ENCODE measurements at regions not wholly inside any gene's neighbourhood (a gene's known extent, or its start where the extent isn't known, plus 50 kb on each side); places are given as distances from the start of the nearest gene placed in this dataset.
"Not testable (repeated sequence)": the region's sequence is repeated elsewhere in the genome, so short reads cannot be mapped to it uniquely, and the experiment has no call there.

DNA sequence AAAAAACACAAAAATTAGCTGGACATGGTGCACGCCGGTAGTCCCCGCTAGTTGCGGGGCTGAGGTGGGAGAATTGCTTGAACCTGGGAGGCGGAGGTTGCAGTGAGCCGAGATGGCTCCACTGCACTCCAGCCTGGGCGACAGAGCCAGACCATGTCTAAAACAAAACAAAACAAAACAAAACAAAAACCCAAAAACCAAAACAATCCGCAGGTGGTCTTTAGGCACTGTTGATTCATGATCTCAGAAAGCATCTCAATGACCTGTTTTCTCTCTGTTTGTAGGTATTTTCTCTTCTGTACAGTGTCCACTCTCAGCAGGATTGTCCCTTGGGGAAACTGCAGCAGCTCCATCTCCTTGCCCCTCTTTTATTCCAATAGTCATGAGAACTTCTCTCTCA lies 74.9 kb upstream of the ADGRL2 start:
- in situ Hi-C loops (cut with MboI; ENCODE audit: low sequenced_read_pairs, unreplicated experiment), result no loop called here
- TF ChIP-seq CTCF (IDR thresholded peaks at IDR 0.05; ENCODE audit: borderline replicate concordance, control extremely low read depth, extremely low read depth, insufficient read depth, missing control alignments), result no peak
- DNase-seq (ENCODE audit: low spot score), result no peak

- in situ Hi-C loops (cut with MboI; ENCODE audit: low sequenced_read_pairs, unreplicated experiment); DNase-seq (ENCODE audit: low spot score): not testable (repeated sequence)
Measured at GRCh38 chr1:81722631-81723328, 78.0 kb upstream of the ADGRL2 start.

DNA sequence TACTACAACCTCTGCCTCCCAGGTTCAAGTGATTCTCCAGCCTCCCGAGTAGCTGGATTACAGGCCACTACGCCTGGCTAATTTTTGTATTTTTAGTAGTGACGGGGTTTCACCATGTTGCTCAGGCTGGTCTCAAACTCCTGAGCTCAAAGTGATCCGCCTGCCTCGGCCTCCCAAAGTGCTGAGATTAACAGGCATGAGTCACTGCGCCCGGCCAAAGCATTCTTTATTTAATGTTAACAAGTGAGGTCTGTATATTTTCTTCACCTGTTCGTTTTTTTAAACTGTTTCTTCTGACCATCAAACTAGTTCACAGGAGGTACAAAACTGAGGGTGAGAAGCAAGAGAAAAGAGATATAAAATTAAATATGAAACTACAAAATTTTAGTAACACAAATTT lies 80.5 kb upstream of the ADGRL2 start:
- in situ Hi-C loops (cut with MboI; ENCODE audit: low sequenced_read_pairs, unreplicated experiment); DNase-seq (ENCODE audit: low spot score): not testable (repeated sequence)

DNA sequence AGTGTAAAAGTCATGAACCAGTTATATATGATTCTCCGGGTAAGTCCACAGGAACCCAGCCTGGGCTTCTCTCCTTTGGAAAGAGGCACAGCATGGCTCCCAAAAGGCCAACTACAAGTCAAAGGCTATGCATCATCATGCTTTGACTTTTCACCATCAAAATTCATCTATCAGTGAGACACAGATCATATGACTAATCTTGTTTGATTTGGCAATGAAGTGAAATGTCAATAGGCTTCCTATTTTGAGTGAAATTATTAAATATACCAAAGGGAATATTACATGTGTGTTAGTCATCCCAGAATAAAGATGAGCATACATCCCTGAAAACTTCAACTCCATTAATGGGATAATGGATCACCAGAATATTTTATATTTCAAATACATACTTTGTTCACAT lies 83.5 kb upstream of the ADGRL2 start:
- DNase-seq (ENCODE audit: low spot score), result no peak
- in situ Hi-C loops (cut with MboI; ENCODE audit: low sequenced_read_pairs, unreplicated experiment), result no loop called here
- no peak for TF ChIP-seq CTCF (IDR thresholded peaks at IDR 0.05; ENCODE audit: borderline replicate concordance, control extremely low read depth, extremely low read depth, insufficient read depth, missing control alignments)

GRCh38 chr1:81715391-81715790 lies 85.3 kb upstream of the ADGRL2 start:
- no peak for TF ChIP-seq CTCF (IDR thresholded peaks at IDR 0.05; ENCODE audit: borderline replicate concordance, control extremely low read depth, extremely low read depth, insufficient read depth, missing control alignments)
- no peak for DNase-seq (ENCODE audit: low spot score)
- in situ Hi-C loops (cut with MboI; ENCODE audit: low sequenced_read_pairs, unreplicated experiment), result no loop called here

GRCh38 chr1:81714636-81715035 lies 86.1 kb upstream of the ADGRL2 start:
- no peak for DNase-seq (ENCODE audit: low spot score)
- in situ Hi-C loops (cut with MboI; ENCODE audit: low sequenced_read_pairs, unreplicated experiment), result no loop called here
- TF ChIP-seq CTCF (IDR thresholded peaks at IDR 0.05; ENCODE audit: borderline replicate concordance, control extremely low read depth, extremely low read depth, insufficient read depth, missing control alignments), result no peak

GRCh38 chr1:81712425-81712824 lies 88.3 kb upstream of the ADGRL2 start:
- DNase-seq (ENCODE audit: low spot score), result no peak
- no peak for TF ChIP-seq CTCF (IDR thresholded peaks at IDR 0.05; ENCODE audit: borderline replicate concordance, control extremely low read depth, extremely low read depth, insufficient read depth, missing control alignments)
- in situ Hi-C loops (cut with MboI; ENCODE audit: low sequenced_read_pairs, unreplicated experiment), result no loop called here

GRCh38 chr1:81710857-81711256 lies 89.9 kb upstream of the ADGRL2 start:
- in situ Hi-C loops (cut with MboI; ENCODE audit: low sequenced_read_pairs, unreplicated experiment), result no loop called here
- DNase-seq (ENCODE audit: low spot score), result no peak
- TF ChIP-seq CTCF (IDR thresholded peaks at IDR 0.05; ENCODE audit: borderline replicate concordance, control extremely low read depth, extremely low read depth, insufficient read depth, missing control alignments), result no peak
